Brain microvascular endothelial cell (primary cell): ENCODE measurements at regions not wholly inside any gene's neighbourhood (a gene's known extent, or its start where the extent isn't known, plus 50 kb on each side); places are given as distances from the start of the nearest gene placed in this dataset.

ENCODE experiments used
- DNase-seq: peaks from one replicate; pipeline ENCODE4 v3.0.0-alpha.2; 2020
- H3K27ac ChIP-seq: fragments of 250-450 bp; sonication (Bioruptor Pico); 2 replicates; pipeline ENCODE4 v1.5.1; 2020; ENCODE audit warnings: mild to moderate bottlenecking, moderate library complexity
- H3K27me3 ChIP-seq: fragments of 250-450 bp; sonication (Bioruptor Pico); replicated peaks from 2 replicates; pipeline ENCODE4 v1.5.1; 2020; ENCODE audit warnings: mild to moderate bottlenecking
- H3K36me3 ChIP-seq: fragments of 250-450 bp; sonication (Bioruptor Pico); replicated peaks from 2 replicates; pipeline ENCODE4 v1.5.1; 2020; ENCODE audit warnings: mild to moderate bottlenecking
- H3K4me3 ChIP-seq: 2 replicates; pipeline ENCODE4 v1.5.1; 2011; ENCODE audit warnings: low read depth, mild to moderate bottlenecking, control low read depth, low read length, moderate library complexity
- CTCF ChIP-seq: IDR thresholded peaks from 2 replicates; pipeline ENCODE4 v1.5.1; 2011; ENCODE audit warnings: low read depth, mild to moderate bottlenecking, moderate library complexity, low read length, control low read depth, inconsistent platforms; ENCODE audit errors: missing control alignments
- in situ Hi-C: cut with HindIII; loops from 2 replicates; pipeline ENCODE4 v1.10.0; 2017; ENCODE audit warnings: low sequenced_read_pairs, low pct_ligation_motif_present

GRCh38 chr6:170137911-170138910 lies 152.7 kb downstream of the DLL1 start:
- H3K36me3 ChIP-seq = no peaks in the 10 kb centered on the region
- in situ Hi-C loops = no loop called here
- no peak for DNase-seq

GRCh38 chr6:170137176-170137891 lies 153.5 kb downstream of the DLL1 start:
- in situ Hi-C loops = no loop called here
- no peak overlapping the region for H3K4me3 ChIP-seq
- no peak overlapping the region for H3K27ac ChIP-seq
- DNase-seq = no peak
- H3K27me3 ChIP-seq = no peaks in the 10 kb centered on the region
- H3K36me3 ChIP-seq = no peaks in the 10 kb centered on the region
- TF ChIP-seq CTCF = no peak

More at GRCh38 chr6:170137911-170138910, 152.7 kb downstream of the DLL1 start:
- Histone ChIP-seq H3K27me3 (no peaks in the 10 kb centered on the region), H3K27ac (no peak overlapping the region), H3K4me3 (no peak overlapping the region)
- no peak for TF ChIP-seq CTCF

GRCh38 chr6:170136541-170137175 lies 154.2 kb downstream of the DLL1 start:
- H3K27ac ChIP-seq = no peak overlapping the region
- H3K27me3 ChIP-seq = no peaks in the 10 kb centered on the region
- TF ChIP-seq CTCF = no peak
- in situ Hi-C loops = no loop called here
- H3K4me3 ChIP-seq = no peak overlapping the region
- no peak for DNase-seq
- no peaks in the 10 kb centered on the region for H3K36me3 ChIP-seq

GRCh38 chr6:170135821-170136471 lies 154.9 kb downstream of the DLL1 start:
- no peak for TF ChIP-seq CTCF
- no peaks in the 10 kb centered on the region for H3K27me3 ChIP-seq
- no peak for DNase-seq
- no peak overlapping the region for H3K4me3 ChIP-seq
- in situ Hi-C loops = no loop called here
- no peaks in the 10 kb centered on the region for H3K36me3 ChIP-seq
- no peak overlapping the region for H3K27ac ChIP-seq

GRCh38 chr6:170135461-170135820 lies 155.4 kb downstream of the DLL1 start:
- in situ Hi-C loops = no loop called here
- Histone ChIP-seq H3K36me3 (no peaks in the 10 kb centered on the region), H3K27me3 (no peaks in the 10 kb centered on the region), H3K27ac (no peak overlapping the region), H3K4me3 (no peak overlapping the region)
- TF ChIP-seq CTCF = no peak
- no peak for DNase-seq
